ENCODE measurements at regions not wholly inside any gene's neighbourhood (a gene's known extent, or its start where the extent isn't known, plus 50 kb on each side); places are given as distances from the start of the nearest gene placed in this dataset.
A peak's percentile ranks its signal among the peaks of the same experiment; 100 is the strongest.

DNA sequence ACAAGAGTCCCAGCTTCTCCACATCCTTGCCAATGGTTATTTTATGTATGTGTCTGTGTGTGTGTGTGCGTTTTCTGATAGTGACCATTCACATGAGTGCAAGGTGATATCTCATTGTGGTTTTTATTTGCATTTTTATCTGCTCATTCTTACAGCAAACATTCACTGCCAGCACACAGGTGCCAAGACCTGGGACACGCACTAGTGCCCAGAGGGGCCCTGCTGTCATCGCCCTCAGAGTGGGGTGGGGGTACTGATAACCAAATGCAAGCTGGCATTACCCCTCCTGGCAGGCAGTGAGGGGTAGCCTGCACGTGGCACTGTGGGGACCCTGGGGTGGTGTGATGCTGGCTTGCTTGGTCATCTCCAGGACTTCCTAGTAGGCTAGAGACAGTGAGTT, 285.4 kb downstream of the LPIN1 start:
- H3K4me1 ChIP-seq (replicated peaks in 1 of 2), result no peaks in the 10 kb centered on the region
- no peak overlapping the region for H3K4me3 ChIP-seq
- in situ Hi-C loops (cut with MboI; ENCODE audit: low pct_unique_long_range_greater_than_20kb in 2 of 9, low sequenced_read_pairs in 9 of 9, unreplicated experiment in 9 of 9), result no loop called here
- 35 to 100% (median 78%) methylated on average over 1 to 3 of the region's 4 CpGs; no CpG with 5 or more reads in 4 of the 10 experiments for WGBS, 10 experiments
- H3K27ac ChIP-seq, result no peak overlapping the region
- no peak for ATAC-seq (replicated peaks in 6 of 8)

DNA sequence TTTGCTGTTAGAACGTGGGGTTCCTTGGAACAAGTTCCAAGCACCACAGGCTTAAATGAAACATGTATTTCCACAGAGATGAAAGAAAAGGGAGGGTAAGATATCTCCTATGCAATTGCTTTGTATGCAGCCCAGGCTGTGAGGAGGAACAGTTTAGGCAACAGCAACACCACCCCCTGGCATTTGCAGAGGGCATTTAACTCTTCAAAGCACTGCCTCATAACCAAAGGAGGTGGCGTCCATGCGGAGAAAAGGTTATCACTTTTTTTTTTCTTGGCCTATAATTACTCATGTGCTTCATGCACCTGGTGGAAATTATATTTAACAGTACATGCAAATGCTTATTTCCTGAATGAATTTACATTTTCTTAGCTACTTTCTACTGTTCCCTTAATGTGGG, 286.0 kb downstream of the LPIN1 start:
- WGBS, 10 experiments, result 58 to 100% (median 74%) methylated on average over 1 to 3 of the region's 3 CpGs; no CpG with 5 or more reads in 2 of the 10 experiments
- ATAC-seq (replicated peaks in 6 of 8), result peak in 3 of 8 experiments; percentile 39 to 74 (median 68)
- H3K27ac ChIP-seq, result no peak overlapping the region
- in situ Hi-C loops (cut with MboI; ENCODE audit: low pct_unique_long_range_greater_than_20kb in 2 of 9, low sequenced_read_pairs in 9 of 9, unreplicated experiment in 9 of 9), result no loop called here
- no peak overlapping the region for H3K4me3 ChIP-seq
- H3K4me1 ChIP-seq (replicated peaks in 1 of 2), result no peaks in the 10 kb centered on the region

DNA sequence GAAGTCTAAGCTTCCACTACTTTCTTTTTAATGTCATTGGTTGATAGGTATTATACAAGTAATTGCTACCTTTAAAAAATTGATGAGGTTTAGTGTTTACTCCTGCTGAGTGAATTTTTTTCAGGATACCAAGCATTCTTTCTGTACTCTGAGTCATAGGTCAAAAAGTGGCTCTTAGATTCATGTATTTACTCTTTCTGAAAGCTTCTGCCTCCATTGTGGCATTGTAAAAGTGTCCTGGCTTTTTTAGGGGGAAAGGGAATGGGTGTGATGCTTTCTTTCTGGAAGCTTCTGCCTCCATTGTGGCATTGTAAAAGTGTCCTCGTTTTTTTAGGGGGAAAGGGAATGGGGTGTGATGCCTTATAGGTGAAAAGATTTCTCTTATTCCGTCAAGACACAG, 286.5 kb downstream of the LPIN1 start:
- Histone ChIP-seq H3K4me1 (replicated peaks in 1 of 2) (no peaks in the 10 kb centered on the region), H3K4me3 (no peak overlapping the region), H3K27ac (no peak overlapping the region)
- 25 to 89% (median 70%) methylated on average over 1 to 2 of the region's 2 CpGs; no CpG with 5 or more reads in 5 of the 10 experiments for WGBS, 10 experiments
- ATAC-seq (replicated peaks in 6 of 8), result peak in 1 of 8 experiments; percentile 18
- in situ Hi-C loops (cut with MboI; ENCODE audit: low pct_unique_long_range_greater_than_20kb in 2 of 9, low sequenced_read_pairs in 9 of 9, unreplicated experiment in 9 of 9), result no loop called here

DNA sequence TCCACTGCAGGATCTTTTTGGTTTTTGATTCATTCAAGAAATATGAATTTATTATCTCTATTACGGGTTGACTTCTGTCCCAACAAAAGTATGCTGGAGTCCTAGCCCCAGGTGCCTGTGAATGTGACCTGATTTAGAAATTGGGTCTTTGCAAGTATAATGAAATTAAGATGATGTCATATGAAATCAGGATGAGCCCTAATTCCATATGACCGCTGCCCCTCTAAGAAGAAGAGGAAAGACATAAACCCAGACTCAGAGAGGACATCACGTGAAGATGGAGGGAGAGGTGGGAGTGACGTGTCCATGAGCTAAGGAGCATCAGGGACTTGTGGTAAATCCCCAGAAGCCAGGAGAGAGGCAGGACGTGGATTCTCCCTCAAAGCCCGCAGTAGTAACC, 287.1 kb downstream of the LPIN1 start:
- H3K4me3 ChIP-seq, result no peak overlapping the region
- H3K27ac ChIP-seq, result no peak overlapping the region
- 69 to 100% (median 80%) methylated on average over 1 to 6 of the region's 6 CpGs; no CpG with 5 or more reads in 1 of the 10 experiments for WGBS, 10 experiments
- no peak for ATAC-seq (replicated peaks in 6 of 8)
- H3K4me1 ChIP-seq (replicated peaks in 1 of 2), result no peaks in the 10 kb centered on the region
- in situ Hi-C loops (cut with MboI; ENCODE audit: low pct_unique_long_range_greater_than_20kb in 2 of 9, low sequenced_read_pairs in 9 of 9, unreplicated experiment in 9 of 9), result no loop called here

DNA sequence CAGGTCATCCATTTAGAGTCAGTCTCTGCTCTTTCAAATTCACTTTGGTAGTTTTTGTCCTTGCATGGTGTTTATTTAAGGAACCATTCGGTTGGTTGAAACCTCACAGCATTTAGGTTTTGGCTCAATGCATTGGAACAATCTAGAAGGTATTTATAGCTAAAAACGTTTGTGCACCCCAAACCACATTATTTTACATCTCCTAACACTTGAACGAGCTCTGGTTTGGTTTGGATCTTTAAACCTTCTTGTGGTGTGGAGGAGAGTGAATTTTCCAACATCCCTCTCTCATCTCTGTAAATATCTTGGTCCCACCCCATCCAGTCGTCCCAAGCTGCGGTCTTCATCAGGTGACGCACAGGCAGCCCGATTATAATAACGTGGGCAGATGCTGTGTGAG, 287.9 kb downstream of the LPIN1 start:
- Histone ChIP-seq H3K4me3 (no peak overlapping the region), H3K4me1 (replicated peaks in 1 of 2) (no peaks in the 10 kb centered on the region), H3K27ac (no peak overlapping the region)
- no peak for ATAC-seq (replicated peaks in 6 of 8)
- 40 to 100% (median 74%) methylated on average over 1 to 8 of the region's 8 CpGs; no CpG with 5 or more reads in 2 of the 10 experiments for WGBS, 10 experiments
- in situ Hi-C loops (cut with MboI; ENCODE audit: low pct_unique_long_range_greater_than_20kb in 2 of 9, low sequenced_read_pairs in 9 of 9, unreplicated experiment in 9 of 9), result no loop called here

DNA sequence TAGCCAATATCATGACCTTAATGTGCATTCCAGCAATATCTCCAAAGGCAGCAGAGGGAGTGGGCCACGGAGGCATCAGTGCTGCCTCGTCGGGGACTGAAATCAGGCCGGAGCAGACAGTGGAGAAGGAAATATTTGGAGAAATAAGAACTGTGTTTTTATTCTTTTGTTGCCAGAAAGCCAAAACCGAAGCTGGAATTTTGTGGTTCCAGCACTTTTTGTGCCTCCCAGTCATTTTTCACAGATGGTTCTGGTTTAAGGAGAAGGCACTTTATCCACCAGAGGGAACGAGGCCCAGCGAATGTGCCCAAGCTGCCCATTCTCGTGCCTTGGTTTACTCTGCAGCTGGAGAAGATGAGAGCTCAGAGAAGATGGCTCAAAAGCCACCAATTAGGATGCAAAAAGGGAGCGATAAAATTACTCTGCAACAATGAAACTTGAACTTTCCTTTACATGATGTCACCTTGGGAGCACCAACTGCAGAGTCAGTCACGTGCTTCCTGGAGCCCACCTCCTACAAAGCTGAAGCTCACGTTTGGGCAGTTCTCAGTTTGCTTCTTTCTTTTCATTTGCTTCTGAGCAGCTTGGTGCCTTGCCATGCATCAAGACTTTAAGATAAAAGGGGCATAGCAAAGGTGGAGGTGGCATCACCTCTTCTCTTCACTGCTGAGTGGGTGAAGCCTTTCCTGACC, 288.7 kb downstream of the LPIN1 start:
- H3K4me3 ChIP-seq, result no peak overlapping the region
- 12 to 90% (median 60%) methylated on average over 1 to 11 of the region's 11 CpGs; no CpG with 5 or more reads in 3 of the 10 experiments for WGBS, 10 experiments
- H3K27ac ChIP-seq, result no peak overlapping the region
- no peak for ATAC-seq (replicated peaks in 6 of 8)
- no peaks in the 10 kb centered on the region for H3K4me1 ChIP-seq (replicated peaks in 1 of 2)
- in situ Hi-C loops (cut with MboI; ENCODE audit: low pct_unique_long_range_greater_than_20kb in 2 of 9, low sequenced_read_pairs in 9 of 9, unreplicated experiment in 9 of 9), result no loop called here

DNA sequence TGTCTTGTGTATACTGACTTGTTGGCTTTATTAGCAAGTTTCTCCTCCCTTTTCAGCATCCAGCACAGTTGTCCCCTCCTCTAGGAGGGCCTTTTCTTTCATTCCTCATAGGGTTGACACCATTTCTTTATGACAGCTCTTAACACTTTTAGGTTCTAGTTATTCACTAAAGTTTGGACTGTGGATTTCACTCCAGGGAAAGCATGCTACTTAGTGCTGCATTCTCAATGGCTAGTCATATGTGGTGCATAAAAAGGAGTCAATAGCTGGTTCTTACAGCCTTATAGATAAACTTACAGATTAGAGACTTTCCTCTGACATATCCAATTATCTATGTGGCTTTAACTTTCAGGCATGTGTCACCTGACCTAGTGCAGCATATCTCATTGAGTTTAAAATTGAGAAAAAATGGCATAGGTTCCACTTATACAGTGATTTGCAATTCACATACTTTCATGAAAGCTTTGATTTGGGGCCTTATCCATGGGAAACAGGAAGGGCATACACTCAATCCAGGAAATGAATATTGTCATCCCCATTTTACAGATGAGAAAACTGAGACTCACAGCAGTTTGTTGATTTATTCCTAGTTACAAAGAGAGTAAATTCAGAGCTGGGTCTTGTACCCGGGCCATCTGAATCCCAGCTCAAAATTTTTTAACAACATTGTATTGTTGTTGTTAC, 289.7 kb downstream of the LPIN1 start:
- Histone ChIP-seq H3K4me3 (no peak overlapping the region), H3K4me1 (replicated peaks in 1 of 2) (no peaks in the 10 kb centered on the region), H3K27ac (no peak overlapping the region)
- WGBS, 10 experiments, result 57 to 100% (median 85%) methylated on average over 1 of the region's 1 CpG; no CpG with 5 or more reads in 4 of the 10 experiments
- ATAC-seq (replicated peaks in 6 of 8), result no peak
- in situ Hi-C loops (cut with MboI; ENCODE audit: low pct_unique_long_range_greater_than_20kb in 2 of 9, low sequenced_read_pairs in 9 of 9, unreplicated experiment in 9 of 9), result no loop called here

DNA sequence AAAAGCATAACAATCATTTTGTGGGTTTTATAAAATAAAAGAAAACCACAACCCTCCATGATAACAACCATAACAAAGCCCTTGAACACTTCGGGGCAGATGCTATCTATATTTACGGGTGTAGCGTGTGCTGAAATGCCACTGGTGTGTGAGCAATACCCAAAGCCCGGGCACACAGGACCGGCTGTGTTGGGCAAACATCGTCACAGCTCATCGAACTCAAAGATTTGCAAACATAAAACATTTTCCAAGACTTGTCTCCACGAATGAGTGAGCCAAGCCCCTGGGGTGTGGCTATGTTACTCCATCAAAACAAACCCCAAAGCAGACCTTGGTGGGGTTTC, 290.2 kb downstream of the LPIN1 start:
- H3K4me3 ChIP-seq, result no peak overlapping the region
- H3K4me1 ChIP-seq (replicated peaks in 1 of 2), result no peaks in the 10 kb centered on the region
- no peak overlapping the region for H3K27ac ChIP-seq
- in situ Hi-C loops (cut with MboI; ENCODE audit: low pct_unique_long_range_greater_than_20kb in 2 of 9, low sequenced_read_pairs in 9 of 9, unreplicated experiment in 9 of 9), result no loop called here
- ATAC-seq (replicated peaks in 6 of 8), result no peak
- 66 to 100% (median 85%) methylated on average over 3 to 8 of the region's 8 CpGs; no CpG with 5 or more reads in 1 of the 10 experiments for WGBS, 10 experiments

DNA sequence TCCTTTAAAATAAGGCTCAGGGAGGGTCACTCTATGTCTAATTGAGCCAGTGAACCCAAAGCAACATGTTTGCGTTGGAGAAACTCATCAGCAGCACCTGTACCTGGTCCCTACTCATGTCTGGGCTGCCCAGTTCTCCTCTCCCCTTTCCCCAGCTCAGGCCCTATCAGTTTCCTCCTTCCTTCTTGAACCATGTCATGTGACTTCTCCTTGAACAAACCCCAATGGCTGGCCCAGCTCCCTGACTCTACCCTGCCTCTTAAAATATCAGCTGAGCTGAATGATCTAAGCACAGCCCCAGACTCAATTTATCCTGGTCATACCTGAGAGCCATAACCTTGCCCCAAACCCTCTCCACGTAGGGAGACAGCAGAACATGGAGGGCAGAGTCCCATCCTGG, 290.9 kb downstream of the LPIN1 start:
- 33 to 100% (median 80%) methylated on average over 1 to 2 of the region's 2 CpGs; no CpG with 5 or more reads in 7 of the 10 experiments for WGBS, 10 experiments
- no peak overlapping the region for H3K27ac ChIP-seq
- no peaks in the 10 kb centered on the region for H3K4me1 ChIP-seq (replicated peaks in 1 of 2)
- no peak for ATAC-seq (replicated peaks in 6 of 8)
- H3K4me3 ChIP-seq, result no peak overlapping the region
- in situ Hi-C loops (cut with MboI; ENCODE audit: low pct_unique_long_range_greater_than_20kb in 2 of 9, low sequenced_read_pairs in 9 of 9, unreplicated experiment in 9 of 9), result no loop called here

DNA sequence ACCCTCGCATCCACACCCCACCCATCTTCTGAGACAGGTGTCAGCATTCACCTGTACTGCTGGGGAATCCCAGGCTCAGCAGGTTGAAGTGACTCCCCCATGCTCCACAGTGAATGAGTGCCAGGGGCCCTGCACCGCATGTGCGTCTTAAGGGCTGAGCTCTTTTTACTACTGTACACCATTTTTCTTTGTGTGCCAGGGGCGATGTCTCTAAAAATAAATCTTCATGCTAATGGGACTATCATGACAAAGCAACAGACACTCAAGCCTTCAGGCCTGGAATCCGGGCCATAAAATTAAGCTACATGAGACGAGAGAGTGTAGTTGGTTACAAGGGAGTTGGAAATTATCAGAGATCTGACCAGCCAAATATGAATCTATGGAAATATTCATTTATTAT, 294.8 kb downstream of the LPIN1 start:
- 60 to 95% (median 79%) methylated on average over 2 to 5 of the region's 6 CpGs; no CpG with 5 or more reads in 4 of the 10 experiments for WGBS, 10 experiments
- Histone ChIP-seq H3K4me1 (replicated peaks in 1 of 2) (no peaks in the 10 kb centered on the region), H3K27ac (no peak overlapping the region), H3K4me3 (no peak overlapping the region)
- peak in 3 of 8 experiments; percentile 28 to 51 (median 35) for ATAC-seq (replicated peaks in 6 of 8)
- in situ Hi-C loops (cut with MboI; ENCODE audit: low pct_unique_long_range_greater_than_20kb in 2 of 9, low sequenced_read_pairs in 9 of 9, unreplicated experiment in 9 of 9), result no loop called here

DNA sequence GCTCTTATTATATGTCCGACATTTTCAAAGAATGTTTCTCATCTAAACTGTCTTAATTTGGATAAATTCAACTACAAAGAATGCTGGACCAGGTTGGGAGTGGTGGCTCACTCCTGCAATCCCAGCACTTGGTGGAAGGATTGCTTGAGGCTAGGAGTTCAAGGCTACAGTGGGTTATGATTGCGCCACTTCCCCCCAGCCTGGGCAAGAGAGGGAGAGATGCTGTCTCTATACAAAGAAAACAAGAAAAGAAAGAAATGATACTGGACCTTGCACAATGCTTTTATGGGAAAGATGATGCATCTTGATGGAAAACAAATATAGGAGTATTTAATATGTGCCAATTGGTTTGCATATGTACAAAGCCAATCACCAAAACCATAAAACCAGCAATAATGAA, 296.7 kb downstream of the LPIN1 start:
- Histone ChIP-seq H3K27ac (no peak overlapping the region), H3K4me1 (replicated peaks in 1 of 2) (no peaks in the 10 kb centered on the region), H3K4me3 (no peak overlapping the region)
- ATAC-seq (replicated peaks in 6 of 8), result no peak
- WGBS, 10 experiments, result 20 to 85% (median 50%) methylated on average over 1 to 2 of the region's 2 CpGs; no CpG with 5 or more reads in 1 of the 10 experiments
- in situ Hi-C loops (cut with MboI; ENCODE audit: low pct_unique_long_range_greater_than_20kb in 2 of 9, low sequenced_read_pairs in 9 of 9, unreplicated experiment in 9 of 9), result no loop called here

DNA sequence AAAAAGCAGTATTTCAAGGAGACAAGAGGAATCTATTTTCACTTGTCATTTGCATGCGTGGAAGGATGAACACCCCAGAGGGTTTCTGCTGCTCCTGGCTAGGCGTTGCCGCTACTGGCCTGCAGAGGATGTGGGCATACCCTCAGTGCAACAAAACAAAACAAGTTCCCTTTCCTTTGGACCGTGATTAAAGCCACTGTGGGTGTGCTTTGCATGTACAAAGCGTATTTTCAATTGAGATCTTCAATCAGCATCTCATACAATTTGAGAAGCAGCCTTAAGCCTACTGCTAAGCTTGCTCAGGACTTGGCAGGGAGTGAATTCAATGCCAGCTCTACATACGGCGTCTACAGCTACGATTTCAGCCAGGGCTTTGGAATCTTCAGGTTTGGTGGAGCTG, 298.4 kb downstream of the LPIN1 start:
- in situ Hi-C loops (cut with MboI; ENCODE audit: low pct_unique_long_range_greater_than_20kb in 2 of 9, low sequenced_read_pairs in 9 of 9, unreplicated experiment in 9 of 9), result no loop called here
- 64 to 90% (median 73%) methylated on average over 1 to 8 of the region's 8 CpGs; no CpG with 5 or more reads in 3 of the 10 experiments for WGBS, 10 experiments
- H3K4me1 ChIP-seq (replicated peaks in 1 of 2), result no peaks in the 10 kb centered on the region
- H3K4me3 ChIP-seq, result no peak overlapping the region
- no peak overlapping the region for H3K27ac ChIP-seq
- ATAC-seq (replicated peaks in 6 of 8), result no peak

DNA sequence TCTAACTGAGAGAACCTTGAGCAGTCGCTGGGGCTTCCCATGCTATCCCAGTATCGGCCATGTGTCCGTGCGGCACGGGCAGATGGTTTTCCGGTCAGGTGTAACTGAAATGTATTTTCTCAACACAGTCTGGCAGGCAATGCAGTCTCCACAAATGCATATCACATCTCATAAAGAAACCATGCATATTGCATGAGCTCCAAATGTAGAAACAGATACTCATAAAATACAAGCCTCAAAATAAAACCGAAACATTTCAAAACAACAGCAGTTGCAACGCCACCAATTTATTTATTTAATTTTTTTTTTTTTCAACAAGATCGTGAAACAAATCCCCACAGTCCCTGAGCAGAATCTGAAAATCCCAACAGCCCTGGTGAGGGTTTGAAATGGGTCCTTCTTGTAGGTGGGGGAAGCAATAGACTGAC, 299.4 kb downstream of the LPIN1 start:
- no peaks in the 10 kb centered on the region for H3K4me1 ChIP-seq (replicated peaks in 1 of 2)
- 27 to 92% (median 80%) methylated on average over 1 to 9 of the region's 9 CpGs for WGBS, 10 experiments
- in situ Hi-C loops (cut with MboI; ENCODE audit: low pct_unique_long_range_greater_than_20kb in 2 of 9, low sequenced_read_pairs in 9 of 9, unreplicated experiment in 9 of 9), result no loop called here
- no peak overlapping the region for H3K4me3 ChIP-seq
- no peak overlapping the region for H3K27ac ChIP-seq
- ATAC-seq (replicated peaks in 6 of 8), result peak in 1 of 8 experiments; percentile 10

Data from motor neuron (in vitro differentiated cells).